ENCODE measurements at regions not wholly inside any gene's neighbourhood (a gene's known extent, or its start where the extent isn't known, plus 50 kb on each side); places are given as distances from the start of the nearest gene placed in this dataset.

DNA sequence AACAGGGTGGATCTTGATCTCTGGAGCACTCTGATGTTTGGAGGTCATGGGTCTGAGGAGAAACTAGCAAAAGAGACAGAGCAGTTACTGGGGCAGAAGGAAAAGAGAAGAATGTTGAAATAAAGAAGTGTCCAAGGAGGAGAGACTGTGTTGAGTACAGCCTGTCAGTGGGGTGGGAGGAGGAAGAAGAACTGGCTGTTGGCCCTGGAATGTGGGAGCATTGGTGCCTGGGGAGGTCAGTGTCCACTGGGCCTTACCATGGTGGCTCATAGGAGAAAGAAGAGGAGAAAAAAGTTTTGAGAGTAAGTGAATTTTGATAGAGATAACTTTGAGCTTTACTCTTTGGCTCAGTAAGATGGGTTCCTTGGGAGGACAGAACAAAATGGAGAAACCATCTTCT lies 499.0 kb downstream of the TXNL1 start:
- TF ChIP-seq, protein P1, sequence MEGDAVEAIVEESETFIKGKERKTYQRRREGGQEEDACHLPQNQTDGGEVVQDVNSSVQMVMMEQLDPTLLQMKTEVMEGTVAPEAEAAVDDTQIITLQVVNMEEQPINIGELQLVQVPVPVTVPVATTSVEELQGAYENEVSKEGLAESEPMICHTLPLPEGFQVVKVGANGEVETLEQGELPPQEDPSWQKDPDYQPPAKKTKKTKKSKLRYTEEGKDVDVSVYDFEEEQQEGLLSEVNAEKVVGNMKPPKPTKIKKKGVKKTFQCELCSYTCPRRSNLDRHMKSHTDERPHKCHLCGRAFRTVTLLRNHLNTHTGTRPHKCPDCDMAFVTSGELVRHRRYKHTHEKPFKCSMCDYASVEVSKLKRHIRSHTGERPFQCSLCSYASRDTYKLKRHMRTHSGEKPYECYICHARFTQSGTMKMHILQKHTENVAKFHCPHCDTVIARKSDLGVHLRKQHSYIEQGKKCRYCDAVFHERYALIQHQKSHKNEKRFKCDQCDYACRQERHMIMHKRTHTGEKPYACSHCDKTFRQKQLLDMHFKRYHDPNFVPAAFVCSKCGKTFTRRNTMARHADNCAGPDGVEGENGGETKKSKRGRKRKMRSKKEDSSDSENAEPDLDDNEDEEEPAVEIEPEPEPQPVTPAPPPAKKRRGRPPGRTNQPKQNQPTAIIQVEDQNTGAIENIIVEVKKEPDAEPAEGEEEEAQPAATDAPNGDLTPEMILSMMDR (IDR thresholded peaks at IDR 0.05; ENCODE audit: poor library complexity, severe bottlenecking), result no peak
- H3K27me3 ChIP-seq (ENCODE audit: insufficient read depth, poor library complexity, severe bottlenecking), result no peaks in the 10 kb centered on the region
- ATAC-seq (ENCODE audit: low read depth), result no peak
- H3K9me3 ChIP-seq (ENCODE audit: severe bottlenecking), result no peaks in the 10 kb centered on the region
- no peak overlapping the region for H3K4me3 ChIP-seq (ENCODE audit: severe bottlenecking)
- H3K27ac ChIP-seq (ENCODE audit: poor library complexity, severe bottlenecking), result no peak overlapping the region
- no peaks in the 10 kb centered on the region for H3K36me3 ChIP-seq (ENCODE audit: low read depth)
- no peaks in the 10 kb centered on the region for H3K4me1 ChIP-seq (ENCODE audit: insufficient read depth, poor library complexity, severe bottlenecking)
- DNase-seq (ENCODE audit: low spot score), result no peak

DNA sequence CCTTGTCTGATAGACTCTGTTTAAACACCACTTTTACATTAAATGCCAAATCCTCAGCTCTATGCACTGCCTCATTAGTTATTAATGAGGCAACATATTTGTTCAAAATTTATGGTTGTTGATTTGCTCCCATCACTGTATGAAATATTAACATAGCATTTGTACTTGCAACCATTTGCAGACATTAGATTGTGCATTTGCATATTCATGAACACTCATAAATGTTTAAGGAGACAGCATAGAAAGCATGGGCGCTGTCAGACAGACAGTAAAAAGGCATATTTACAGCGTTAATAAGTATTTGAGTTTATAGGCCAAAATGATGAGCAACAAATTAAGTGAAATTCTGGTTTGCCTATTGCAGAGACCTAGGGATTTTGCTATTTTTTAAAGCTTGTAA lies 502.3 kb downstream of the TXNL1 start:
- ATAC-seq (ENCODE audit: low read depth) (no peak), DNase-seq (ENCODE audit: low spot score) (no peak)
- Histone ChIP-seq H3K36me3 (ENCODE audit: low read depth) (no peaks in the 10 kb centered on the region), H3K27me3 (ENCODE audit: insufficient read depth, poor library complexity, severe bottlenecking) (no peaks in the 10 kb centered on the region), H3K4me1 (ENCODE audit: insufficient read depth, poor library complexity, severe bottlenecking) (no peaks in the 10 kb centered on the region), H3K9me3 (ENCODE audit: severe bottlenecking) (no peaks in the 10 kb centered on the region), H3K27ac (ENCODE audit: poor library complexity, severe bottlenecking) (no peak overlapping the region), H3K4me3 (ENCODE audit: severe bottlenecking) (no peak overlapping the region)
- TF ChIP-seq, protein P1 (IDR thresholded peaks at IDR 0.05; ENCODE audit: poor library complexity, severe bottlenecking), result no peak

DNA sequence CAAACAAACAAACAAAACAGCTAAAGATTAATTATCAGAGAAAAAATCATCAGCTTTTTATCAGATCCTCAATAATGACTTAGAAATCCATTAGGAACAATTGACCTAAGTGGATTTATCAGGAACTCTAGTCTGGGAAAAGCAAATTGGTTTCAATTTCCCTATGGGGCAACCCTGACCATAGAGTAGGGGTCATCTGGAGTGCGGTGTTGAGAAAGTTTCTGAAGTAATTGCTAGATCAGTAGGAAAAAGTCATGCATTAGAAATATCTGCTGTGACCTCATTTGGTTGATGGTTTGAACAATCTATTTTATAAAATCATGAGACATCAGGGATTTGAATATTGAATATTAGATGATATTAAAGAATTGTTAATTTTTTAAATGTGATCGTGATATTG lies 507.9 kb downstream of the TXNL1 start:
- H3K27me3 ChIP-seq (ENCODE audit: insufficient read depth, poor library complexity, severe bottlenecking), result no peaks in the 10 kb centered on the region
- TF ChIP-seq, protein P1 (IDR thresholded peaks at IDR 0.05; ENCODE audit: poor library complexity, severe bottlenecking), result no peak
- ATAC-seq (ENCODE audit: low read depth) (no peak), DNase-seq (ENCODE audit: low spot score) (no peak)
- no peak overlapping the region for H3K4me3 ChIP-seq (ENCODE audit: severe bottlenecking)
- no peak overlapping the region for H3K27ac ChIP-seq (ENCODE audit: poor library complexity, severe bottlenecking)
- H3K9me3 ChIP-seq (ENCODE audit: severe bottlenecking), result no peaks in the 10 kb centered on the region
- no peaks in the 10 kb centered on the region for H3K4me1 ChIP-seq (ENCODE audit: insufficient read depth, poor library complexity, severe bottlenecking)
- no peaks in the 10 kb centered on the region for H3K36me3 ChIP-seq (ENCODE audit: low read depth)

DNA sequence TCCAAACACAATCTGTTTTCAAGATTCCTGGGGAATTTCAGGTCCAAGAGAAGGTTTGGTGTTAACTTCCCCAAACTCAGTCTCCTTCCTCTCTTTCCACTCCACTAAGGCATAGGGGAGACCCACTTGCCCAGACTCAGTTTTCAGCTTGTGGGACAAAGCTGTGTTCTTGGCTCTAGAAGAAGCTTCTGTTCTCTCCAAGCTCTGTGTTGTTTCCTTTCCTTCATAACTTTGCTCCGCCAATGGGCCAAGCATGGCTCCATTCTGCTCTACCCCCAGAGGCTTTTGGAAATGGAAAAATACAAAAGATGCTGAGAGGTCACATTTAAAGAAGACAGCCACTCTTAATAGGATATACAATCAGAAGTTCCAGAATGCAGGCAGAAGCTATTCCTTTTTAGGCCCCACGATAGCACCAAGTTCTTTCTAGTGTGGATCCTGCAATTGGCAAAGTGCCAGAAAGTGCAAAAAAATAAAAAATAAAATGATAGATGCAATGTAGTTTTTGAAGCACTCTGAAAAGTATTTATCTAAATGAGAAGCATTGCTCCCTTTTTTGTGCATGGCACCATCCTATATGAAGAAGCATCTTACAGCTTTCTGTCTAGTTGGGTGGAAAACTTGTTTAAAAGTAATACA lies 510.1 kb downstream of the TXNL1 start:
- H3K27me3 ChIP-seq (ENCODE audit: insufficient read depth, poor library complexity, severe bottlenecking), result no peaks in the 10 kb centered on the region
- TF ChIP-seq, protein P1 (IDR thresholded peaks at IDR 0.05; ENCODE audit: poor library complexity, severe bottlenecking), result no peak
- H3K4me3 ChIP-seq (ENCODE audit: severe bottlenecking), result no peak overlapping the region
- H3K36me3 ChIP-seq (ENCODE audit: low read depth), result no peaks in the 10 kb centered on the region
- no peak for ATAC-seq (ENCODE audit: low read depth)
- no peak overlapping the region for H3K27ac ChIP-seq (ENCODE audit: poor library complexity, severe bottlenecking)
- H3K9me3 ChIP-seq (ENCODE audit: severe bottlenecking), result no peaks in the 10 kb centered on the region
- DNase-seq (ENCODE audit: low spot score), result no peak
- H3K4me1 ChIP-seq (ENCODE audit: insufficient read depth, poor library complexity, severe bottlenecking), result peaks cover 7% of the 10 kb centered on the region

DNA sequence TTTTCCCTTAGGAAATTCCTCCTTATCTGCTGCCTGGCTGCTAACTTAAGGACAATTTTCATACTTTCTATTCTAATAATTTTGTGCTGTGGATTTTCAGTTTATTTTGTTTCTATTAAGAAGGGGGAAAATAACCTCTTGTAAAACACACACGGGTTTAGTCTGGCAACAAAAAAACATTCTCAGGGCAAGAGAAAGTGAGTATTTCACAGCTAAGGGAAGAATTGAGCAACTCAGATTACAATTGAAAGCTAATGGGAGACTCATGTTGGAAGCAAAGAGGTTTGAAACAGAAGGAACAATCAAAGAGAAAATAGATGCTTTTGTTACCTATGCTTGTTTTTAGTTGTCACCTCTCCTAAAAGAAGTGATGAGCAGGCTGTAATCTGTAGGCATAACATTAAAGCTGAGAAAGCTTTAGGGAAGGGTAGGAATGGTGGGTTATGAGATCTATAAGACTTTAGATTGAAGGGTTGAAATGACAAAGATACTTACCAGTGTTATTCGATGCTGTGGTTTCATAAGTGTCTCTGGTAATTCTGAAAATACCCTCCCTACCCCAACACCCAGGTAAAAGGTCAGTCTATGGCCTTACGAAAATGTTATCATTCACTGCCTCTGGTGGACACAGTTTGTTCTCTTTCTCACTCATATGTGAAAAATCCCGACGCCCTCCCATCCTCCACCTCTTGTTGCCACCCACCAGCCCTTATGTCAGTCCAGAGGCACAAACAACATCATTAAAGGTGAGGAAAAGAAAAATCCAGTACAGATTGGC lies 510.9 kb downstream of the TXNL1 start:
- ATAC-seq (ENCODE audit: low read depth) (no peak), DNase-seq (ENCODE audit: low spot score) (no peak)
- H3K4me3 ChIP-seq (ENCODE audit: severe bottlenecking), result no peak overlapping the region
- H3K27me3 ChIP-seq (ENCODE audit: insufficient read depth, poor library complexity, severe bottlenecking), result no peaks in the 10 kb centered on the region
- peaks cover 7% of the 10 kb centered on the region for H3K4me1 ChIP-seq (ENCODE audit: insufficient read depth, poor library complexity, severe bottlenecking)
- no peaks in the 10 kb centered on the region for H3K9me3 ChIP-seq (ENCODE audit: severe bottlenecking)
- TF ChIP-seq, protein P1 (IDR thresholded peaks at IDR 0.05; ENCODE audit: poor library complexity, severe bottlenecking), result no peak
- H3K36me3 ChIP-seq (ENCODE audit: low read depth), result no peaks in the 10 kb centered on the region
- H3K27ac ChIP-seq (ENCODE audit: poor library complexity, severe bottlenecking), result no peak overlapping the region
